Right lobe of liver (tissue), 4 donors: ENCODE measurements at regions not wholly inside any gene's neighbourhood (a gene's known extent, or its start where the extent isn't known, plus 50 kb on each side); places are given as distances from the start of the nearest gene placed in this dataset.

Experiments used
- POLR2A ChIP-seq: fragments of 450-650 bp; IDR thresholded peaks from one replicate; pipeline ENCODE4 v1.6.1; 2017; ENCODE audit warnings: antibody characterized with exemption, mild to moderate bottlenecking
- TF ChIP-seq, protein P1 (sequence below), 4 donors: fragments of 200-600 bp in 3 of 4; fragments of 450-650 bp in 1 of 4; IDR thresholded peaks; one replicate each; pipeline versions ENCODE4 v1.5.1 to v1.8.0; 2016 to 2022; ENCODE audit warnings: antibody characterized with exemption in 4 of 4, mild to moderate bottlenecking in 2 of 4
- donor health status: DM: no; HTN: no; CAD: no.
- donor health status: DM: no; HTN: no; CAD: no.
- donor health status: DM: no; HTN: yes; CAD: no.

DNA sequence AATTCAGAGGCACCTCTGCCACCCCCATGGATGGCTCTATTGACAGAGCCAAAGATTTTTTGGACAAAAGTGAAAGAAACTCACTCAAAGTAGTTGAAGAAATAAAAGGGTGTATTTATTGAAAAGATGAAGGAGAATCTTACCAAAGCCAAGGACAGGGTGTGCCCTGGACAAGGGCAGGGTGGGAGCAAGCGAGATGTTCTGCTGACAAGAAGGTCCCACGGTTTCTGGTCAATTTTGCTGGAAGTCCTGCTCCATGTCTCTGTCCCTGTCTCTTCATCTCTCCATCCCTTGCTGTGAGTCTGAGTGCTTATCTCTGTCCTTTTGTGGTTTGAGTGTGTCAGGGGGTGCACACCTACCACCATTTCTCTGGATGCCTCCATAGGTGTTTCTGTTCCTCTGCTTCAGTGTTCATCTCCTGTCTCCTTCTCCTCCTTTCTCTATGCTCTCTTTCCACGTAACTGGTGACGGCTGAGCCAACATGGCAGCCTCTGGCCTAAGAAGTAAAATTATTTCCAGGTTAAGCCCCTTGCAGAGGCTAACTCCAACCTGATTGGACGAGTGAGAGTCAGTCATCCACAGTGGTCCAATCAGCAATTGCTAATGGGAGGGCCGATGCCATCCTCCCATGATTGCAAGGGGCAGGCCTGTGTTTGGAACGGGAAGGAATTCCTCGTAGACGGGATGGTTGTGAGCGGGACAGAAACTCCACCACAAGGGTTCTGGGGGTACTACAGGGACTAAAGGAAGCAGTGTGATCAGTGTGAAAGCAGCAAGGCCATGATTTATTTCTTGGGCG, 502.1 kb upstream of the CDH4 start:
- no peak for TF ChIP-seq POLR2A
- TF ChIP-seq, protein P1, sequence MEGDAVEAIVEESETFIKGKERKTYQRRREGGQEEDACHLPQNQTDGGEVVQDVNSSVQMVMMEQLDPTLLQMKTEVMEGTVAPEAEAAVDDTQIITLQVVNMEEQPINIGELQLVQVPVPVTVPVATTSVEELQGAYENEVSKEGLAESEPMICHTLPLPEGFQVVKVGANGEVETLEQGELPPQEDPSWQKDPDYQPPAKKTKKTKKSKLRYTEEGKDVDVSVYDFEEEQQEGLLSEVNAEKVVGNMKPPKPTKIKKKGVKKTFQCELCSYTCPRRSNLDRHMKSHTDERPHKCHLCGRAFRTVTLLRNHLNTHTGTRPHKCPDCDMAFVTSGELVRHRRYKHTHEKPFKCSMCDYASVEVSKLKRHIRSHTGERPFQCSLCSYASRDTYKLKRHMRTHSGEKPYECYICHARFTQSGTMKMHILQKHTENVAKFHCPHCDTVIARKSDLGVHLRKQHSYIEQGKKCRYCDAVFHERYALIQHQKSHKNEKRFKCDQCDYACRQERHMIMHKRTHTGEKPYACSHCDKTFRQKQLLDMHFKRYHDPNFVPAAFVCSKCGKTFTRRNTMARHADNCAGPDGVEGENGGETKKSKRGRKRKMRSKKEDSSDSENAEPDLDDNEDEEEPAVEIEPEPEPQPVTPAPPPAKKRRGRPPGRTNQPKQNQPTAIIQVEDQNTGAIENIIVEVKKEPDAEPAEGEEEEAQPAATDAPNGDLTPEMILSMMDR (IDR thresholded peaks at IDR 0.05), result no peak
